ENCODE measurements at regions not wholly inside any gene's neighbourhood (a gene's known extent, or its start where the extent isn't known, plus 50 kb on each side); places are given as distances from the start of the nearest gene placed in this dataset.

GRCh38 chr13:26956522-26957142 lies 196.0 kb upstream of the GPR12 start:
- peaks cover 2 to 18% (median 10%) of the 10 kb centered on the region in 5 donors for H3K27me3 Mint-ChIP-seq
- Histone ChIP-seq H3K4me3 (ENCODE audit: low read length) (no peak overlapping the region), H3K27ac (ENCODE audit: low read depth, low read length) (no peak overlapping the region), H3K9me3 (ENCODE audit: control insufficient read depth in 2 of 3, low read length in 3 of 3) (no peaks in the 10 kb centered on the region), H3K36me3 (ENCODE audit: control insufficient read depth in 2 of 3, insufficient read depth in 3 of 3, low read length in 3 of 3) (no peaks in the 10 kb centered on the region), H3K4me1 (ENCODE audit: control insufficient read depth in 2 of 2, insufficient read depth in 2 of 2, low read length in 2 of 2) (no peaks in the 10 kb centered on the region), H3K27me3 (ENCODE audit: control insufficient read depth in 2 of 2, insufficient read depth in 2 of 2, low read length in 2 of 2) (no peaks in the 10 kb centered on the region)
- ChIA-PET POLR2A (no interaction called here), CTCF (no interaction called here)
- peak overlapping the region in 1 of 9 donors; percentile 4 for H3K27ac Mint-ChIP-seq
- peaks cover 0 to 2% (median 0%) of the 10 kb centered on the region in 7 donors for H3K4me1 Mint-ChIP-seq
- no peak overlapping the region for H3K4me3 Mint-ChIP-seq
- DNase-seq (no peak), ATAC-seq (no peak)
- peaks cover 0 to 2% (median 0%) of the 10 kb centered on the region in 11 donors for H3K9me3 Mint-ChIP-seq
- H3K36me3 Mint-ChIP-seq: no peaks in the 10 kb centered on the region
- intact Hi-C loops (cut with micrococcal nuclease): no loop called here

- no peak overlapping the region for H3K27ac Mint-ChIP-seq
- H3K36me3 ChIP-seq (ENCODE audit: control insufficient read depth in 2 of 3, insufficient read depth in 3 of 3, low read length in 3 of 3): no peaks in the 10 kb centered on the region
- ATAC-seq (no peak), DNase-seq (no peak)
- peaks cover 2 to 14% (median 10%) of the 10 kb centered on the region in 5 donors for H3K27me3 Mint-ChIP-seq
- H3K4me1 Mint-ChIP-seq: peaks cover 0 to 2% (median 0%) of the 10 kb centered on the region in 7 donors
- H3K27me3 ChIP-seq (ENCODE audit: control insufficient read depth in 2 of 2, insufficient read depth in 2 of 2, low read length in 2 of 2): no peaks in the 10 kb centered on the region
- H3K4me3 Mint-ChIP-seq: no peak overlapping the region
- CTCF ChIA-PET: no interaction called here
- H3K36me3 Mint-ChIP-seq: no peaks in the 10 kb centered on the region
- intact Hi-C loops (cut with micrococcal nuclease): no loop called here
- H3K4me3 ChIP-seq (ENCODE audit: low read length): no peak overlapping the region
- H3K9me3 ChIP-seq (ENCODE audit: control insufficient read depth in 2 of 3, low read length in 3 of 3): no peaks in the 10 kb centered on the region
- no peak overlapping the region for H3K27ac ChIP-seq (ENCODE audit: low read depth, low read length)
- peaks cover 0 to 2% (median 0%) of the 10 kb centered on the region in 11 donors for H3K9me3 Mint-ChIP-seq
- no peaks in the 10 kb centered on the region for H3K4me1 ChIP-seq (ENCODE audit: control insufficient read depth in 2 of 2, insufficient read depth in 2 of 2, low read length in 2 of 2)
- POLR2A ChIA-PET: no interaction called here
Measured at GRCh38 chr13:26954976-26955375, 194.4 kb upstream of the GPR12 start.

GRCh38 chr13:26953291-26953690 lies 192.7 kb upstream of the GPR12 start:
- no peak overlapping the region for H3K27ac Mint-ChIP-seq
- intact Hi-C loops (cut with micrococcal nuclease): no loop called here
- H3K27me3 Mint-ChIP-seq: peaks cover 2 to 10% (median 5%) of the 10 kb centered on the region in 5 donors
- H3K36me3 ChIP-seq (ENCODE audit: control insufficient read depth in 2 of 3, insufficient read depth in 3 of 3, low read length in 3 of 3): no peaks in the 10 kb centered on the region
- H3K4me3 ChIP-seq (ENCODE audit: low read length): no peak overlapping the region
- no peaks in the 10 kb centered on the region for H3K4me1 ChIP-seq (ENCODE audit: control insufficient read depth in 2 of 2, insufficient read depth in 2 of 2, low read length in 2 of 2)
- H3K4me1 Mint-ChIP-seq: peaks cover 0 to 2% (median 0%) of the 10 kb centered on the region in 7 donors
- no peak overlapping the region for H3K4me3 Mint-ChIP-seq
- peaks cover 0 to 2% (median 0%) of the 10 kb centered on the region in 11 donors for H3K9me3 Mint-ChIP-seq
- H3K36me3 Mint-ChIP-seq: no peaks in the 10 kb centered on the region
- H3K27ac ChIP-seq (ENCODE audit: low read depth, low read length): no peak overlapping the region
- no peaks in the 10 kb centered on the region for H3K27me3 ChIP-seq (ENCODE audit: control insufficient read depth in 2 of 2, insufficient read depth in 2 of 2, low read length in 2 of 2)
- POLR2A ChIA-PET: no interaction called here
- ATAC-seq (no peak), DNase-seq (no peak)
- CTCF ChIA-PET: no interaction called here
- H3K9me3 ChIP-seq (ENCODE audit: control insufficient read depth in 2 of 3, low read length in 3 of 3): no peaks in the 10 kb centered on the region

- no peaks in the 10 kb centered on the region for H3K36me3 ChIP-seq (ENCODE audit: control insufficient read depth in 2 of 3, insufficient read depth in 3 of 3, low read length in 3 of 3)
- H3K27ac ChIP-seq (ENCODE audit: low read depth, low read length): no peak overlapping the region
- Mint-ChIP-seq H3K36me3 (no peaks in the 10 kb centered on the region), H3K9me3 (no peaks in the 10 kb centered on the region), H3K27ac (no peak overlapping the region), H3K27me3 (peaks cover under 1 to 10% (median 5%) of the 10 kb centered on the region in 5 donors), H3K4me3 (no peak overlapping the region), H3K4me1 (peaks cover 0 to 2% (median 0%) of the 10 kb centered on the region in 7 donors)
- intact Hi-C loops (cut with micrococcal nuclease): no loop called here
- DNase-seq (no peak), ATAC-seq (no peak)
- no peak overlapping the region for H3K4me3 ChIP-seq (ENCODE audit: low read length)
- H3K4me1 ChIP-seq (ENCODE audit: control insufficient read depth in 2 of 2, insufficient read depth in 2 of 2, low read length in 2 of 2): no peaks in the 10 kb centered on the region
- ChIA-PET POLR2A (no interaction called here), CTCF (no interaction called here)
- no peaks in the 10 kb centered on the region for H3K9me3 ChIP-seq (ENCODE audit: control insufficient read depth in 2 of 3, low read length in 3 of 3)
- no peaks in the 10 kb centered on the region for H3K27me3 ChIP-seq (ENCODE audit: control insufficient read depth in 2 of 2, insufficient read depth in 2 of 2, low read length in 2 of 2)
Measured at GRCh38 chr13:26952551-26953143, 192.1 kb upstream of the GPR12 start.

GRCh38 chr13:26951581-26952177 lies 191.1 kb upstream of the GPR12 start:
- Histone ChIP-seq H3K4me3 (ENCODE audit: low read length) (no peak overlapping the region), H3K9me3 (ENCODE audit: control insufficient read depth in 2 of 3, low read length in 3 of 3) (no peaks in the 10 kb centered on the region), H3K36me3 (ENCODE audit: control insufficient read depth in 2 of 3, insufficient read depth in 3 of 3, low read length in 3 of 3) (no peaks in the 10 kb centered on the region), H3K27ac (ENCODE audit: low read depth, low read length) (no peak overlapping the region), H3K4me1 (ENCODE audit: control insufficient read depth in 2 of 2, insufficient read depth in 2 of 2, low read length in 2 of 2) (no peaks in the 10 kb centered on the region), H3K27me3 (ENCODE audit: control insufficient read depth in 2 of 2, insufficient read depth in 2 of 2, low read length in 2 of 2) (no peaks in the 10 kb centered on the region)
- H3K36me3 Mint-ChIP-seq: no peaks in the 10 kb centered on the region
- ATAC-seq (no peak), DNase-seq (no peak)
- intact Hi-C loops (cut with micrococcal nuclease): no loop called here
- no peaks in the 10 kb centered on the region for H3K4me1 Mint-ChIP-seq
- CTCF ChIA-PET: no interaction called here
- no peaks in the 10 kb centered on the region for H3K9me3 Mint-ChIP-seq
- POLR2A ChIA-PET: no interaction called here
- H3K4me3 Mint-ChIP-seq: no peak overlapping the region
- H3K27ac Mint-ChIP-seq: no peak overlapping the region
- peaks cover 0 to 2% (median under 1%) of the 10 kb centered on the region in 5 donors for H3K27me3 Mint-ChIP-seq

- POLR2A ChIA-PET: no interaction called here
- Histone ChIP-seq H3K4me3 (ENCODE audit: low read length) (no peak overlapping the region), H3K27ac (ENCODE audit: low read depth, low read length) (no peak overlapping the region), H3K36me3 (ENCODE audit: control insufficient read depth in 2 of 3, insufficient read depth in 3 of 3, low read length in 3 of 3) (no peaks in the 10 kb centered on the region), H3K9me3 (ENCODE audit: control insufficient read depth in 2 of 3, low read length in 3 of 3) (no peaks in the 10 kb centered on the region), H3K4me1 (ENCODE audit: control insufficient read depth in 2 of 2, insufficient read depth in 2 of 2, low read length in 2 of 2) (no peaks in the 10 kb centered on the region), H3K27me3 (ENCODE audit: control insufficient read depth in 2 of 2, insufficient read depth in 2 of 2, low read length in 2 of 2) (no peaks in the 10 kb centered on the region)
- intact Hi-C loops (cut with micrococcal nuclease): no loop called here
- no peak for ATAC-seq
- no peak for DNase-seq
- H3K27me3 Mint-ChIP-seq: peaks cover 0 to 3% (median 0%) of the 10 kb centered on the region in 5 donors
- no peaks in the 10 kb centered on the region for H3K4me1 Mint-ChIP-seq
- no peaks in the 10 kb centered on the region for H3K36me3 Mint-ChIP-seq
- no peak overlapping the region for H3K4me3 Mint-ChIP-seq
- no peaks in the 10 kb centered on the region for H3K9me3 Mint-ChIP-seq
- CTCF ChIA-PET: no interaction called here
- H3K27ac Mint-ChIP-seq: no peak overlapping the region
Measured at GRCh38 chr13:26950968-26951367, 190.4 kb upstream of the GPR12 start.

- no peaks in the 10 kb centered on the region for H3K4me1 Mint-ChIP-seq
- ATAC-seq: no peak
- H3K36me3 Mint-ChIP-seq: no peaks in the 10 kb centered on the region
- no peak overlapping the region for H3K27ac Mint-ChIP-seq
- H3K4me3 Mint-ChIP-seq: no peak overlapping the region
- no peak overlapping the region for H3K27ac ChIP-seq (ENCODE audit: low read depth, low read length)
- DNase-seq: no peak
- no peaks in the 10 kb centered on the region for H3K4me1 ChIP-seq (ENCODE audit: control insufficient read depth in 2 of 2, insufficient read depth in 2 of 2, low read length in 2 of 2)
- no peaks in the 10 kb centered on the region for H3K27me3 ChIP-seq (ENCODE audit: control insufficient read depth in 2 of 2, insufficient read depth in 2 of 2, low read length in 2 of 2)
- peaks cover 0 to 4% (median 0%) of the 10 kb centered on the region in 5 donors for H3K27me3 Mint-ChIP-seq
- H3K36me3 ChIP-seq (ENCODE audit: control insufficient read depth in 2 of 3, insufficient read depth in 3 of 3, low read length in 3 of 3): no peaks in the 10 kb centered on the region
- H3K9me3 Mint-ChIP-seq: no peaks in the 10 kb centered on the region
- H3K9me3 ChIP-seq (ENCODE audit: control insufficient read depth in 2 of 3, low read length in 3 of 3): no peaks in the 10 kb centered on the region
- H3K4me3 ChIP-seq (ENCODE audit: low read length): no peak overlapping the region
- intact Hi-C loops (cut with micrococcal nuclease): no loop called here
- CTCF ChIA-PET: no interaction called here
- POLR2A ChIA-PET: no interaction called here
Measured at GRCh38 chr13:26950546-26950945, 190.0 kb upstream of the GPR12 start.
